Umbilical cord (tissue), 1 donor: ENCODE measurements at regions not wholly inside any gene's neighbourhood (a gene's known extent, or its start where the extent isn't known, plus 50 kb on each side); places are given as distances from the start of the nearest gene placed in this dataset.
"Not testable (repeated sequence)": the region's sequence is repeated elsewhere in the genome, so short reads cannot be mapped to it uniquely, and the experiment has no call there.

Source experiments
- DNase-seq: peaks from one replicate; pipeline ENCODE4 v3.0.0-alpha.2; 2015; ENCODE audit warnings: low spot score

DNA sequence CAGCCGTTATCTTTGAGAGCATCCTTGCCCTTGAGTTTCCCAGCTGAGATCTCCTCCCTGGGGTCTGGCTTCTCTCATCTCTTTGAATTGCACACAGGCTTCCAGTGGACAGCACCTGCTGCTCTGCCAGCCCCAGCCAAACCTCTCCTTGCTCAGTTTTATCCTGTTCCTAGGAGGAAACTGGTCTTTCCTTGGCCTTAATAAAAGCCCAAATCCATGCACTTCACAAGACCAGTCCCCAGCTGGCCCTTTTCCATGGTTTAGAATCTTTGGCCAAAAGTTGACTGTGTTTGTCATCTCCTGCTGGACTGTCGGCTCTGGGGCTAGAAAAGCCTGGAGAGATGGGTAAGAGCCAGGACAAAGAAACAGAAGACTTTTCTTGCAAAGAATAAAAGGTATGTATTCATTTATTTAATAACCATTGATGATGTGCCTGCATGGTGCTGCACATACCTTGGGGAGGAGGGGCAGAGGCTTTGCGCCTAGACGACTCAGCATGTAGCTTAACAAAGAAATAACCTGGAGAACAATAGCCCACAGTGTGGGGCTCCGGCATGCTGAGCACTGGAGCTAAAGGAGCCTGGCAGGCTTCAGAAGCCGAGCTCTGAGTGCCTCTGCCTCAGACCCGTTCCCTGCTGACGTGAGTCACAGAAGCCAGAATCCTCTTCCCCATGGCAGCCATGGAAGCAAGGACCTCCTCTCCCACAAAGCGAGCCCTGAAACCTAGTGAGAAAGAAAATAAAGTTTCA lies 319.3 kb upstream of the B3GAT1 start:
- no peak for DNase-seq

DNA sequence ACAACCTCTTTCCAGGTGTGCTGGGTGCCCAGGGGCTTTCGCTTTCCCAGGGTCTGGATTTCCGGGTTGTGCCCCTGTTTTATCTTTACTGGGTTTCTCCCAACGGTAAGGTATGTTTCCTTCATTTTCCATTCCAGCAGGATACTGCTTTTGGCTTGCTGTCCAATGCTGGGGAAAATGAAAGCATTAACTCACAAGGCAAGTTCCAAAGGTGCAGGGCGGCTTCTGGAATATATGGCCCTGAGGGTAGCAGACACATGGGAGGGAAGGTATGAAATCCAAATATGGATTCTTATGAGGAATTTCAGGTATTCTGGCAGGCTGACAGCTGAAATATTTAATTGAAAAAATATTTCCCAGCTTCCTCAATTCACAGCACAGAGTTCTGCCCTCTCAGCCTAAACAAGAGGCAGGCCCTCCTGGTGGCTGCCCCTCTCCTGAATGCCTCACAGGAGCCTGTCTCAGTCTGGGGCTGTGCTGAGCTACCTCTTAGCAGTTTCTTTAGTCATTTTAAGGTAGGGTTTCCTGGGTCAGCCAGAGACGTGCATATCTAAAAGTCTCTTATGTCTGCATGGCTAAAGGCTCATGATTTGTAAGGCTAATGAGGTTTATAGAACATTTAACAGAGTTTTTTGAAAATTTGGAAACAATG lies 318.6 kb upstream of the B3GAT1 start:
- DNase-seq: no peak

DNA sequence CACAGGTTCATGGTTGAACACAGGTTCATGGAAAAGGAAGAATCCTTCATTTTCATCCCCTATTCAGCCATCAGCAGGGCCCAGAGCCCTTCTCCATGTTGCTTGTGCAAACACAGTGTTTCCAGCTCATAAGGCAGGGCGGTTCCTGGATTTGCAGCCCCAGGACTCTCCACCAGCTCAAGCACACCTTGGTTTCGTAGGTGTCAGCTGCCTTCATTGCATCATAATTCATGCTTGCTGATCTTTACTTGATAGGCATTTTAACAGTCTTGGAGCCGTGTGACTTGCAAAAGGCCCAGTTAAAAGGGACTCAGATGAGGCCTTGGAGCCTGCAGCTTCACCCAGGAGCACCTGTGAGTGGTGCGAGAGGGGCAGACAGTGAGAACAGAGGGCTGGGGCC lies 318.1 kb upstream of the B3GAT1 start:
- no peak for DNase-seq

DNA sequence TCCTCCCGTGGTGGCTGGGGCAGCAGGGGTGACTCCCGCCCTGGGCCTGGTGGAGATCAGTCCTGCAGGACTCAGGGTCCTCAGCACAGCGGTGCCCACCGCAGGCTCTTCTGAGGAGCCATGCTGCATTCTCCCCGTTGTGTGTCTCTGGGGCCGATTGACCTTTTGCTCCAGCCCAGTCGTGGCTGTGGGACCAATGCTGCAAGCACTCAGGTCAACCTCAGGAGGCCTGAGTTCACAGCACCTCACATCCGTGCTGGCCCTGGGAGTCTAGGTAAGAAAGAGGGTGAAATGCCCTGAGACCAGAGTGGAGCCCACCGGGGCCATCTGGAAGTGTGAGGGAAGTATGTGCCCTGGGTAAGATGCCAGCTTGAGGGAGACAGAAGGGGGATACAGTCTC lies 316.1 kb upstream of the B3GAT1 start:
- DNase-seq: no peak

DNA sequence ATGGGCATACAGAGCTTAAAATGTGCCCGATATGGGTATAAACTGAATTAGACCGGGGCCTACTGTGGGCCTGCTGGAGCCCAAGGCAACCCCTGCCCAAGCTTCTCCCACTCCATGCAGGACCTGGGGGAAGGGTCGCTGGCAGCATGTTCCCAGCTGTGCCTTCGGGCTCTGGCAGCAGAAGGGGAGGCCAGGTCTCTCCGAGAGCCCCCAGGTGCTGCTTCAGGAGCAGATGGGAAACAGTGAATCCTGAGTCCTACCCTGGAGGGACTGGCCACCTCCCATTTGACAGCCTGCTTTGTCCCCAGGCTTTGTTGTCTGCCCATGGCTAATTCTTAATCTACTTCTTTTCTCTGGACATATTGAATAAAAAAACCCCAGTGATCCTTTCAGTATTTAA lies 315.6 kb upstream of the B3GAT1 start:
- DNase-seq: no peak

DNA sequence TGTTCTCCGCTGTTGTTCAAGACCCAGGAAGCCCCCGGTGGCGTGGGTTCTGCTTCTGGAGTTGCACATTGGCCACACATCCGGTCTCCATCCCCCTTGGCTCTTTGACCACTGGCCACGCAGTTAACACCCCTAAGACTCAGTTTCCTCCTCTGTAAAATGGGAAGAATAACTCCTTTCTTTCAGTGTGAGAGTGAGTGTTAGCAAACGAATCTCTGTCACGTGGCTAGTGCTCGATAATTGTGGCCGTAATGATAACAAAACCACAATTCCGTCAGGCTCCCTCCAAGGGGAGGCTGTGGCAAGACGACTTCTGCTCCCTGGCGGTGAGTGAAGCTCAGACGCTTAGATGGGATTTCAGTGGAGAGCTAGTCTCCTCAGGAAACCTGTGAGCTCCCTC lies 315.2 kb upstream of the B3GAT1 start:
- DNase-seq: no peak

DNA sequence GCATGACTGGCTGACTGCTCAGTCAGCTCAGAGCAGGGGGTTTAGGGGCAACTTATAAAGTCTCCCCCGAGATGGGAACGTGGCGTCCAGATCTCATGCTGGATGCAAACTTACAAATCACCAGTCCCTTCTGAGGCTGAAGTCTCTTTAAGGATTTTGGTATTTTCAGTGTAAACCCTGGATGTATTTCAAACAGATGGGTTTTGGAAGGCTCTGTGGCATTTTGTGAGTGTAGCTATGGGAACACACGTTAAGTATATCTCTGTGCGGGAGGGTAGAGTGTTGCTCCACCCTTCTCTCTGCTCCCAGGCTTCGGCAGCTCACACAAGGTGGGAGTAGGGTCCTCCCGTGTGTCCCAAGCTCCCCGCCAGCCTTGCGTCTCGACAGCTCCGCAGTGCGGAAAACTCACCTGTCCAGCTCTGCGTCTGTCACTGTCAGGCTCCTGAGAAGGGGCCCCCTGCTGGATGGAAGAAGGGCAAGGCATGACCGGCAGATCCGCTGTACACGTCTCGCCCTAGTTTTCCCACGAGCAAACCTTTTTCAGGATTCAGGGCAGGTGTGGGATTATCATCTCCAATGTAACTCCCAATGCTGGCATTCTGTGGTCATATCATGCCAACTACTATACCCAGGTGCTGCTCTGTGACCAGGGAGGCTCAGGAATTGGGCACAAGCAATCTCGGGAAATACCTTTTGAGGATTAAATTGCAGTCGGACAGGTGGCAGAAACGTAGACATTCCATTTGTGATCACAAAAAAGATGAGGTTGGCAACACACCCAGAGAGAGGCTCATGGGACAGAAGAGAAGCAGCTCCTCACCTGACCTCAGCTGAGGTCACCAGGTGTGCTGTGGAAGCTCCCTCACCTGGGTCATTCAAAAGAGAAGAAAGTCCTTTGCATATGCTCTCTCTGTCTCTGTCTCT lies 313.9 kb upstream of the B3GAT1 start:
- DNase-seq: peak; percentile 71

DNA sequence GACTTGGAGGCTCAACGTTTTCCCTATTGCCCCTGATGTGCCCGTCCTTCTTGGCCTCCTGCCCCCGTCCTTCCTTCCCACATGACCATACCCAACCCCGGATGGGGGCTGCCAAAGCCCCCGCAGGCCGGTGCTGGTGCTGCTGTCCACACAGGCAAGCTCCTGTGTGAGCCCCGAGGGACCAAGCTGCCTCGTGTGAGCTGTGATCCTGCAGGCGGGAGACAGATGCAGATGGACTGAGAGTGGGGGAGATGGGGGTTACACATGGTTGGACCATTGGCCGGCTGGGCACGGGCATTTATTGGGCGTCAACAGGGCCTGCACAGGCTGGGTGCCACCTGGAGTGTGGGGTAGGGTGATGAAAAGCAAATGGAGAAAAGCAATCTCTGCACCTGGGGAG lies 313.2 kb upstream of the B3GAT1 start:
- no peak for DNase-seq

DNA sequence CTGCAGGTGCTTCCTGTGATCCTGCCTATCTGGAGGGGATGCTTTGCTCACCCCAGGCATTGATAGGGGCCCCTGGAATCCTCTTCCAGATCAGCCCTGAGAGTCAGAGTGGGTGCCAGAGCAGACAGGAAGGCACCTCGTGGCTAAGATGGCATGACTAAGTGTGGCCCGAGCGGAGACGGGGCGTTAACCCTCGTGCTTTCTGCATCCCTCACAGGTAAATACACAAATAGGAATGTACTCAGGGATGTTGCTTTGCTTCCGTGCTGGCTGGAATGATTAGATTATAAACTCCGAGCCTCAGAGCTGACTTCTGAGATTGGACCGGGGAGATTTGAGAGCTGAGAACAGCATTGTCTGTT lies 312.7 kb upstream of the B3GAT1 start:
- no peak for DNase-seq

DNA sequence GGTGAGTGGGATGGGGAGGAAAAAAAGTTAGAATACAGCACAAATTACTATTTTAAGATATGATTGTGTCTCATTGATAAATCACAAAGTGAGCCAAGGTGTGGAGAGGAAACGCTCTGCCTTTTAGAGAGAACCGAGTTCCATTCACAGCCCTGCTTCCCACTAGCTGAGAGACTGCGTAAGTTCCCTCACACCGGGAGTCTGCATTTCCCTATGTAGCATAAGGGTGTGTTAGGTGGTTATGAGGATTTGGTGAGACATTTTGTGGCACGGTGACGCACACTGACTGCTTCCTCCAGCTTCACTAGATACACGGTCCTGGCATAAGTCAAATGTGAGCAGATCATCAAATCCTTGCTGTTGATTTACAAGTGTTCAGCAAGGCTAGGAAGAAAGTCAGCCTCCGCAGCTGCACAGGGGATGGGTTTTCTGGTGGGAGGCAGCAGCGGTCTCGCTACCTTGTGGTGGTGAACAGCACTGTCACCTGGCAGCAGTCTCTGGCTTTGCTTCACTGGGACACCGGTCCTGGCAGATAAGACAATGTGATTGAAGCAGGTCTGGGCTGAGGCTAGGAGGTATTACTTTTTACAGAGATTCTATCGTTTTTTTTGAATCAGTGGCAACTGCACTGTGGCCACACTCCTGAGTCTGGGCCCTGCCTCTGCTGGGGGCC lies 312.2 kb upstream of the B3GAT1 start:
- no peak for DNase-seq

DNA sequence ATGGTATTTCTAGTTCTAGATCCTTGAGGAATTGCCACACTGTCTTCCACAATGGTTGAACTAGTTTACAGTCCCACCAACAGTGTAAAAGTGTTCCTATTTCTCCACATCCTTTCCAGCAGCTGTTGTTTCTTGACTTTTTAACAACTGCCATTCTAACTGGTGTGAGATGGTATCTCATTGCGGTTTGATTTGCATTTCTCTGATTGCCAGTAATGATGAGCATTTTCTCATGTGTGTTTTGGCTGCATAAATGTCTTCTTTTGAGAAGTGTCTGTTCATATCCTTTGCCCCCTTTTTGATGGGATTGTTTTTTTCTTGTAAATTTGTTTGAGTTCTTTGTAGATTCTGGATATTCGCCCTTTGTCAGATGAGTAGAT lies 308.6 kb upstream of the B3GAT1 start:
- DNase-seq: not testable (repeated sequence)

DNA sequence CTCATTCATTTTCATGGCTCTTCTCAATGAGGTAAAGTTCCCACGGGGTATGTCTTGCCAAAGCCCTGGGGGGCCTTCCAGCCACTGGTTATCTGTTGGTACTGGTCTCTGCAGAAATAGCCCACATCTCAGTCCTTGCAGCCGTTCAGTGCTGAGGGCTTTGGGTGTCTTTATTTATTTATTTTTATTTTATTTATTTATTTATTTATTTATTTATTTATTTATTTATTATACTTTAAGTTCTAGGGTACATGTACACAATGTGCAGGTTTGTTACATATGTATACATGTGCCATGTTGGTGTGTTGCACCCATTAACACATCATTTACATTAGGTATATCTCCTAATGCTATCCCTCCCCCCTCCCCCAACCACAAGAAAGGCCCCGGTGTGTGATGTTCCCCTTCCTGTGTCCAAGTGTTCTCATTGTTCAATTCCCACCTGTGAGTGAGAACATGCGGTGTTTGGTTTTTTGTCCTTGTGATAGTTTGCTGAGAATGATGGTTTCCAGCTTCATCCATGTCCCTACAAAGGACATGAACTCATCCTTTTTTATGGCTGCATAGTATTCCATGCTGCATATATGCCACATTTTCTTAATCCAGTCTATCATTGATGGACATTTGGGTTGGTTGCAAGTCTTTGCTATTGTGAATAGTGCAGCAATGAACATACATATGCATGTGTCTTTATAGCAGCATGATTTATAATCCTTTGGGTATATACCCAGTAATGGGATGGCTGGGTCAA lies 308.1 kb upstream of the B3GAT1 start:
- not testable (repeated sequence) for DNase-seq

DNA sequence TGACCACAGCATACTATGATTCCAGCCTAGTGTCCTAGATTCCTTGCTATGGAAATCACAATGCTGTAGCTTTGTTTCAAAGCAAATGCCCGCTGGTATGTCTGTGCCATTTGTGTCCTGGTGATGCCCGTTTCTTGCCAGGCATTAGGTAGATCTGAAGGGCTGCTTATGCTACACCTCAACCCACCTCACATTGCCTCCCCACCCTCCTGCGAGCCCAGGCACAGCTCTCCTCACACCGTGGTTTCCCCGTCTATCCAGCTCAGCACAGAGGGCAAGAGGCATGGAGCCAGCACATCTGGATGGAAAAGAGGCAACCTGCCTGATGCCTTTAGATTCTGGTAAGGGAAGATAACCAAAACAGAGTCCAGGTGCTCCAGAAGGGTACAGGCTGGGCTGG lies 307.4 kb upstream of the B3GAT1 start:
- DNase-seq: no peak

DNA sequence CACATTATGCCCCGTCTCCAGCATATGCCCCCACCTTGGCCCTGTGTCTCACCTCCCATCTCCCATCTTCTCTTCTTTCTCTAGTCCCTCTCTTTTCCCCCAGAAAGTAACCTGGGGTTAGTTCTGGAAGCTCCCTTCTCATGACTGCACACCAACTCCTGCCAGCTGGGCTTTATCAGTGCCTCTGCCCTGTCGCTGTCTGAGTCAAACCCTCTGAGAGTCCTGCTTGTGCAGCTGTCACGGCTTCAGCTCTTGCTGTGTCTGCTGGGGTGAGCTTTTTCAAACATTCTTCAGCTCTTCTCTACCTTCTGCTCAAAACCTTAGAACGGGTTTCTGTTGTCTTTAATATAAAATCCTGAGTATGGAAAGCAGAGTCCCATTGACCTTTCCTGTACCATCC lies 304.5 kb upstream of the B3GAT1 start:
- DNase-seq: no peak

DNA sequence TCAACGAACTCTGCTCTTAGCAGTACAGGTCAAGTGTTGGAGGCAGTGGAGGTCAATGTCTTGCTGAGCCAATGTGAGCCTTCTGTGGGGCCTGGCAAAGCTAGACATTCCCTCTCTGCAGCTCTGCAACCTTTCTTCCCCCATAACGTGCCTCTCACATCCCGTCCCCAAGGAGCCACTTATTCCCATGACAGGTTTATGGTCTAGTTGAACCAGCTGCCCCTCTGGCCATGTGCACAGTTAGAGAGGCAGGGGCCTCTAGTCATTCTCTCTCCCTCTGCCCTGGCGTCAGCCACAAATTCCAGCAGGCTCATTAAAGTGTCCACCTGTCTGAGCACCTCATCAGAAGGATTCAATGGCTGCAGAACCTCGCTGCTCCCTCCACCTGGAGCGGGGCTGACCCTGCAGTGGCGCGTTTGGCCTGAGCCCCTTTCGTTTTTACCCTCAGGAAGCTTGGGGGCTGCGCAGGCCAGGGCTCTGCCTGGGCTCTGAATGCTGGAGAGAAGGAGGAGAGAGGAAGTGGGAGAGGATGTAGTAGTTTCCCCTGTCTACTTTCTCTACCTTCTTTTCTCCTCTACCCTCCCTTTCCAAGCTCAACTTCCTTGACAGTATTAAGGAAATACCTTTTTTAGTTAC lies 302.1 kb upstream of the B3GAT1 start:
- peak; percentile 23 for DNase-seq

DNA sequence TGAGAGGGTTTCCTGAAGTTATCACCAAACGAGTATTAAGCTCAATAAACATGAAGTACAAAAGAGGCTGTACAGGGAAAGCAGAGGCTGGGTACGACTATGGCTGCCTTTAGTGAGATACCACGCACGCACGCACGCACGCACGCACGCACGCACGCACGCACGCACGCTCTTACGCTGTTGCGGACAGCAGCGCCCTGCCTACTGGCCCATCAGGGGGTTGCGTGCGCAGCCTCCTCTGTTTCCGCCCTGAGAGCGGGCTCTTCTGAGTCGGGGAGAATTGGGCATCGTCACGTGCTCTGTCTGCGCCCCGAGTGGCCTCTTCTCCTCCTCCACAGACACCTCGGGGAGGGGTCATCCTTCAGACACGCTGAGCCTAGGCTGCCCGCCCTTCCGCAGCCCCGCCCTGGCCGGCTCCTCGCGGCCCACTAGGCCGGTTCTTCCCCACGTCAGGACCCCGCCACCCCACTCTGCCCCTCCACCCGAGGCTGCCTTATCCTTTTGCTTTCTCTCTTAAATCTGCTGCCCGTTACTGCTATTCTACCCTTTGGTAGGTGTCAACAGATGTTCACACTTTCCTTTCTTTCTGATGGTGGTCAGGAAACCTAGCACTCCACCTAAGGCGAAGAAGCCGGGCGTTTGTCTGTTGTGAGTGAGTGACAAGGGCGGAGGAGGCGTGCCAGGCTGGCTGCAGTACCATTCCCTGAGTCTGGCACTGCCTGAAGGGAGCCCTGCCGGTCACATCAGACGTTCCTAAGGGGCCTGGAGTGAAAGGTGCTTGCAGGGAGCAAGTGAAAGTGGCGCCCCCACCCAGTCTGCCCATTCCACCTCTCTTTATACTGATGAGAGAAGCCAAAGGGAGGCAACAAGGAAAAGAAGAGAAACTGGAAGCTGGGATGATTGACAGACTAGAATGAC lies 300.4 kb upstream of the B3GAT1 start:
- DNase-seq: no peak

DNA sequence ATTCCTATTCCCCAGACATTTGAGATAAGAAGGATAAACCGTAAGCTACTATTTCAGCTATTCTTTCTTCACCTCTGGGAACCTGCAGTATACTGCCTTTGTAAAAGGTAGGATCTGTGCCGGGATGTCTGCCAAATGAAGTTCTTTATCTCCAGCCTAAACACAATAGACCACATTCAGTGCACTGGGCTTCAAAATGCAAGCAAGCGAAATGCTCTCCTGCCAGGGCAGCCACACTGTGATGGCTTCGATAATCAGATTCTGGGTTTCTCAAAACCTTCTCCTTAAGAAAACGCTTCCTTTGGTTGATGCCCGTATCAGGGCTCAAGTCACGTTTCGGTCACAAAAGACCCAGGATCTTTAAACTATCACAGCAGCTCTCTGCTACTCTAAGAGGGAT lies 299.5 kb upstream of the B3GAT1 start:
- DNase-seq: no peak

DNA sequence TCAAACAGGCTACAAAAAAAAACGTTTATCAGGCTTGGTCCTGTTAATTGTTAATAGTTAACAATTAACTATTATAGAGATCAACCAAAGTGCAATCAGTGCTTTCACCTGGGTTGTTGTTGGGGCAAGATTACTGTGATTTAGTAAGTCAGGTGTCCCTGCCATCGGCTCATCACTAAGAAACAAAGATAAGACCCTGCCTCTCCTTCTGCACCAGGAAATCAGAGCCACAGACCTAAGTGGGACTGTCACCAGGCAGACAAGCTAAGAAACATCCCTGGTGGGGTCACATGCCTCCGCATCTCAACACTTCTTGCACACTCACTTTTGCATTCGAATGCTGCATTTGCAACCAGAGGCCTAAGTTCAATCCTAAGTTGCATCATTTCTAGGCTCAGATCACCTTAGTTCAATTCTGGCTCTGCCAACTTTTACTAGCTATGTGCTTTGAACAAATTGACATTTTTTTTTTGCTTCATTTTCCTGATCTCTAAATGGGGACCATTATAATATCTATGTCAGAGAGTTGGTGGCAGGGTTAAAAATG lies 298.9 kb upstream of the B3GAT1 start:
- DNase-seq: no peak

DNA sequence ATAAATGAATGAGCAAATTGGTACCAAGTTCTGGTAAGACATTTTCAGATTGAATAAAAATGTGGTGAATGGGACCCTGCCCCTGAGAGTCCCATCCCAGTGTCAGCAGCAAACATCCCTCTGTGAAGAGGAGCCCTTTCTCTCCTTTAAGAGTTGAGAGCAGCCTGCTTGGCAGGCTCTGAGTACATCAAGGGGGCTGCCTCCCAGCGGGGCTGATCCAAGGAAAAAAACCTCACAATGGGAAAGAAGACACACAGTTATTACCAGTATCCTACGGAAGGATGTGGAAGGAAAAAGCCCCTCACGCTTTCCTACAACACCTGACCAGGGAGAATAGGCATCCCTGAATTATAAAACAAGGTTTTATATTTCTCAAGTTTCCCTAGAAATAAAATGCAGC lies 293.8 kb upstream of the B3GAT1 start:
- DNase-seq: no peak
